Neural cell (in vitro differentiated cells): ENCODE measurements at regions not wholly inside any gene's neighbourhood (a gene's known extent, or its start where the extent isn't known, plus 50 kb on each side); places are given as distances from the start of the nearest gene placed in this dataset.

Experiments used
- H2AFZ ChIP-seq: fragments of 200-600, 300-800 bp; sonication (generic), shearing (Covaris generic); 2 replicates; pipeline ENCODE4 v1.6.0; 2014; ENCODE audit warnings: low read depth, mild to moderate bottlenecking, antibody characterized with exemption, low read length, moderate library complexity
- H3F3A ChIP-seq: fragments of 200-600 bp; shearing (Covaris generic); 2 replicates; pipeline ENCODE4 v1.6.1; 2016; ENCODE audit warnings: mild to moderate bottlenecking, moderate library complexity, mixed read lengths, antibody characterized with exemption, low read length; ENCODE audit not compliant: insufficient read depth, poor library complexity, severe bottlenecking
- H3K27ac ChIP-seq: fragments of 200-600, 300-800 bp; sonication (generic), shearing (Covaris generic); 2 replicates; pipeline ENCODE4 v1.5.1; 2014; ENCODE audit warnings: mild to moderate bottlenecking, low read length, moderate library complexity
- H3K27me3 ChIP-seq: fragments of 300-800, 200-600 bp; sonication (generic), shearing (Covaris generic); 2 replicates; pipeline ENCODE4 v1.6.0; 2014; ENCODE audit warnings: mild to moderate bottlenecking, low read depth, low read length, moderate library complexity; ENCODE audit not compliant: insufficient read depth
- H3K36me3 ChIP-seq: fragments of 300-800, 200-600 bp; sonication (generic), shearing (Covaris generic); 2 replicates; pipeline ENCODE4 v1.5.1; 2014; ENCODE audit warnings: mild to moderate bottlenecking, antibody characterized with exemption, low read length, moderate library complexity; ENCODE audit not compliant: insufficient read depth
- H3K4me2 ChIP-seq: fragments of 300-800, 200-600 bp; sonication (generic), shearing (Covaris generic); 2 replicates; pipeline ENCODE4 v1.6.0; 2014; ENCODE audit warnings: mild to moderate bottlenecking, low read length
- H3K4me3 ChIP-seq: fragments of 300-800, 200-600 bp; sonication (generic), shearing (Covaris generic); 2 replicates; pipeline ENCODE4 v1.5.1; 2014; ENCODE audit warnings: mild to moderate bottlenecking, low read length, moderate library complexity
- H3K79me2 ChIP-seq: fragments of 200-600 bp; shearing (Covaris generic); replicated peaks from 2 replicates; pipeline ENCODE4 v1.6.0; 2014; ENCODE audit warnings: mild to moderate bottlenecking, low read length, moderate library complexity; ENCODE audit not compliant: insufficient read depth
- H3K9ac ChIP-seq: fragments of 300-800, 200-600 bp; sonication (generic), shearing (Covaris generic); 2 replicates; pipeline ENCODE4 v1.6.1; 2016; ENCODE audit warnings: mild to moderate bottlenecking, low read length, mixed read lengths
- H3K9me2 ChIP-seq: fragments of 200-600 bp; shearing (Covaris generic); 2 replicates; pipeline ENCODE4 v1.6.1; 2016; ENCODE audit warnings: mild to moderate bottlenecking, low read length, mixed read lengths; ENCODE audit not compliant: insufficient read depth
- H3K9me3 ChIP-seq: fragments of 200-600, 300-800 bp; sonication (generic), shearing (Covaris generic); 2 replicates; pipeline ENCODE4 v1.6.1; 2016; ENCODE audit warnings: mild to moderate bottlenecking, mixed run types, low read length, moderate library complexity, mixed read lengths
- H4K20me1 ChIP-seq: fragments of 200-600 bp; shearing (Covaris generic); 2 replicates; pipeline ENCODE4 v1.6.1; 2016; ENCODE audit warnings: mild to moderate bottlenecking, mixed run types; ENCODE audit not compliant: insufficient read depth
- CTCF ChIP-seq: fragments of 450-650 bp; IDR thresholded peaks from 2 replicates; pipeline ENCODE4 v1.5.1; 2014; ENCODE audit warnings: antibody characterized with exemption, mild to moderate bottlenecking, moderate library complexity; ENCODE audit not compliant: poor library complexity, severe bottlenecking
- EP300 ChIP-seq: fragments of 450-650 bp; conservative IDR thresholded peaks from 2 replicates; pipeline ENCODE4 v1.6.1; 2014; ENCODE audit warnings: antibody characterized with exemption, mild to moderate bottlenecking, moderate library complexity; ENCODE audit not compliant: poor library complexity, severe bottlenecking
- EZH2 ChIP-seq: fragments of 200-600, 300-800 bp; shearing (Covaris generic), sonication (generic); IDR thresholded peaks from 2 replicates; pipeline ENCODE4 v1.6.1; 2014; ENCODE audit warnings: antibody characterized with exemption, low read length, borderline replicate concordance, mild to moderate bottlenecking; ENCODE audit not compliant: insufficient read depth, poor library complexity, severe bottlenecking
- MXI1 ChIP-seq: fragments of 450-650 bp; conservative IDR thresholded peaks from 2 replicates; pipeline ENCODE4 v1.6.1; 2014; ENCODE audit warnings: antibody characterized with exemption, mild to moderate bottlenecking; ENCODE audit not compliant: poor library complexity, severe bottlenecking
- POLR2AphosphoS5 ChIP-seq: IDR thresholded peaks from 2 replicates; pipeline ENCODE4 v1.6.1; 2012
- RAD21 ChIP-seq: fragments of 450-650 bp; conservative IDR thresholded peaks from 2 replicates; pipeline ENCODE4 v1.6.1; 2014; ENCODE audit warnings: antibody characterized with exemption, mild to moderate bottlenecking, moderate library complexity
- SMC3 ChIP-seq: fragments of 450-650 bp; conservative IDR thresholded peaks from 2 replicates; pipeline ENCODE4 v1.6.1; 2014; ENCODE audit warnings: antibody characterized with exemption, mild to moderate bottlenecking, moderate library complexity; ENCODE audit not compliant: poor library complexity
- TAF1 ChIP-seq: IDR thresholded peaks from 2 replicates; pipeline ENCODE4 v1.6.1; 2012; ENCODE audit warnings: low read depth
- TF ChIP-seq, protein P1 (sequence below): IDR thresholded peaks from 2 replicates; pipeline ENCODE4 v1.6.1; 2012; ENCODE audit warnings: borderline replicate concordance

DNA sequence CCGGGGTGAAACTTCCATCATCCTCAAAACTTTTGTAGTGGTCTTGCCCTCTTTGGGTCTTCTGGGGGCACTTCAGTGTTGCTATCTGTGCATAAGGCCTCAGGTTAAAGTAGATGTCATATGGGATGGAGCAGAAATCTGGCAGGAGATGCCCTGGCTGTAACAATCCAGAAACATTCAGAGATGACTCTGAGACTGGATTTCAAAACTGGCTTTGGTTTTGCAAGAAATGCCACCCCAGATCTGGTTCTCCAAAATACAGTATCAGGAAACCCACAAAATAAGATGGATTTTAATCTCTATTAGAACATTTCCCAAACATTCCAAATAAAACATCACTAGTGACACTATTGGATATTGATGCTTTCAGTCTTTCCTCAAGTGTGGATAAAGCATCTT, 191.5 kb downstream of the REEP3 start:
- peak overlapping the region; percentile 44 for H3K4me3 ChIP-seq
- H3F3A ChIP-seq, result no peaks in the 10 kb centered on the region
- no peaks in the 10 kb centered on the region for H3K79me2 ChIP-seq
- no peaks in the 10 kb centered on the region for H3K9me3 ChIP-seq
- no peaks in the 10 kb centered on the region for H3K36me3 ChIP-seq
- no peaks in the 10 kb centered on the region for H3K9me2 ChIP-seq
- TF ChIP-seq TAF1, result no peak
- no peak for TF ChIP-seq EP300
- no peak for TF ChIP-seq POLR2AphosphoS5
- TF ChIP-seq, protein P1, sequence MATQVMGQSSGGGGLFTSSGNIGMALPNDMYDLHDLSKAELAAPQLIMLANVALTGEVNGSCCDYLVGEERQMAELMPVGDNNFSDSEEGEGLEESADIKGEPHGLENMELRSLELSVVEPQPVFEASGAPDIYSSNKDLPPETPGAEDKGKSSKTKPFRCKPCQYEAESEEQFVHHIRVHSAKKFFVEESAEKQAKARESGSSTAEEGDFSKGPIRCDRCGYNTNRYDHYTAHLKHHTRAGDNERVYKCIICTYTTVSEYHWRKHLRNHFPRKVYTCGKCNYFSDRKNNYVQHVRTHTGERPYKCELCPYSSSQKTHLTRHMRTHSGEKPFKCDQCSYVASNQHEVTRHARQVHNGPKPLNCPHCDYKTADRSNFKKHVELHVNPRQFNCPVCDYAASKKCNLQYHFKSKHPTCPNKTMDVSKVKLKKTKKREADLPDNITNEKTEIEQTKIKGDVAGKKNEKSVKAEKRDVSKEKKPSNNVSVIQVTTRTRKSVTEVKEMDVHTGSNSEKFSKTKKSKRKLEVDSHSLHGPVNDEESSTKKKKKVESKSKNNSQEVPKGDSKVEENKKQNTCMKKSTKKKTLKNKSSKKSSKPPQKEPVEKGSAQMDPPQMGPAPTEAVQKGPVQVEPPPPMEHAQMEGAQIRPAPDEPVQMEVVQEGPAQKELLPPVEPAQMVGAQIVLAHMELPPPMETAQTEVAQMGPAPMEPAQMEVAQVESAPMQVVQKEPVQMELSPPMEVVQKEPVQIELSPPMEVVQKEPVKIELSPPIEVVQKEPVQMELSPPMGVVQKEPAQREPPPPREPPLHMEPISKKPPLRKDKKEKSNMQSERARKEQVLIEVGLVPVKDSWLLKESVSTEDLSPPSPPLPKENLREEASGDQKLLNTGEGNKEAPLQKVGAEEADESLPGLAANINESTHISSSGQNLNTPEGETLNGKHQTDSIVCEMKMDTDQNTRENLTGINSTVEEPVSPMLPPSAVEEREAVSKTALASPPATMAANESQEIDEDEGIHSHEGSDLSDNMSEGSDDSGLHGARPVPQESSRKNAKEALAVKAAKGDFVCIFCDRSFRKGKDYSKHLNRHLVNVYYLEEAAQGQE, result no peak
- no peak for TF ChIP-seq RAD21
- no peak for TF ChIP-seq EZH2
- TF ChIP-seq CTCF, result no peak
- no peak for TF ChIP-seq SMC3
- TF ChIP-seq MXI1, result no peak
- H3K27me3 ChIP-seq, result no peaks in the 10 kb centered on the region
- H4K20me1 ChIP-seq, result no peaks in the 10 kb centered on the region
- no peak overlapping the region for H3K9ac ChIP-seq
- H2AFZ ChIP-seq, result no peak overlapping the region
- H3K27ac ChIP-seq, result no peak overlapping the region
- no peak overlapping the region for H3K4me2 ChIP-seq

DNA sequence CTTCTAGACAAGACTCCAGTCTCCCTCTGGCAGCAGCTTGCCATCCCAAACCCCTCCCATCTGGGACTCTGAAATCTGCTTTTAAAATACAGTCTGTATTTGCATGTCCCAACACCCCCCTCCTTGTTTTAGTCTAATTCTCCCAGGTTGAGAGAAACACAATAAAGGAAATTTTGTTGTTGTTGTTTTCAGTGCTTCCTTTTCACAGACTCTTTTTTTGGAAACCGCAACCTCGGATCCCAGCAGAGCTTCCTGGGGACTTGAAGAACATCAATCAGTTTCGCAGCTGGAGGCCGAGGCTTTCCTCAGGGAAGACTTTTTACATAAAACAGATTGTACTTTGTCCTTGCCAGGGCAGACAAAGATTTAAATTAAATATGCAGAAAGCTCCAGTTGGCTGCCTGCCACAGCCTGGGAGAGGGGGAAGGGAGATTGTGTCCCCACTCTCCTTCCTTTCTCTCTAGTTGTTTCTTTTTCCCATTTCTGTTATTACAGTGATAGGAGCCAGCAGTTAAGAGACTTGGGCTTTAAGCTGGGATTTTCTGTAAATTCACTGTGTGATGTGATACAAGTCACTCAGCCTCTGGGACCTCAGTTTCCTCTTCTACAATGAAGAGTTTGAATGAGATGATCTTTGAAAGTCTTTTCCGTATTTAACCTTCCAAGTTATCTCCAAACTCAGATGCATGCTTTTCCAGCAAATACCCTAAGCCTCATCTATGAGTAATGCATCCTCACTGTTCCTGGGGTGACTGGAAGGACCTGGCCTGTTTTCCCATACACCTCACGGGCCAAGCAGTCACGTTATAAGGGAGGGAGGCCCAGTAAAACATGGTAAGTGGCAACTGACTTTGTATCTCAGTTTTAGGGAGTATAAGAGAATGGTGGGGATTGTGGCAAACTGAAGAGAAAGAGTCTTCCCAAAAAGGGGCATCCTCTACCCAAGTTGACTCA, 192.3 kb downstream of the REEP3 start:
- no peak overlapping the region for H2AFZ ChIP-seq
- H3K4me2 ChIP-seq, result peak overlapping the region; percentile 37
- H3K79me2 ChIP-seq, result no peaks in the 10 kb centered on the region
- no peaks in the 10 kb centered on the region for H3K36me3 ChIP-seq
- TF ChIP-seq TAF1 (no peak), SMC3 (no peak)
- no peaks in the 10 kb centered on the region for H3K27me3 ChIP-seq
- no peak overlapping the region for H3K27ac ChIP-seq
- peak overlapping the region; percentile 4 for H3K9ac ChIP-seq
- no peaks in the 10 kb centered on the region for H3F3A ChIP-seq
- H3K9me2 ChIP-seq, result no peaks in the 10 kb centered on the region
- H3K9me3 ChIP-seq, result no peaks in the 10 kb centered on the region
- H3K4me3 ChIP-seq, result peak overlapping the region; percentile 44
- H4K20me1 ChIP-seq, result no peaks in the 10 kb centered on the region
